ENCODE measurements at regions not wholly inside any gene's neighbourhood (a gene's known extent, or its start where the extent isn't known, plus 50 kb on each side); places are given as distances from the start of the nearest gene placed in this dataset.

DNA sequence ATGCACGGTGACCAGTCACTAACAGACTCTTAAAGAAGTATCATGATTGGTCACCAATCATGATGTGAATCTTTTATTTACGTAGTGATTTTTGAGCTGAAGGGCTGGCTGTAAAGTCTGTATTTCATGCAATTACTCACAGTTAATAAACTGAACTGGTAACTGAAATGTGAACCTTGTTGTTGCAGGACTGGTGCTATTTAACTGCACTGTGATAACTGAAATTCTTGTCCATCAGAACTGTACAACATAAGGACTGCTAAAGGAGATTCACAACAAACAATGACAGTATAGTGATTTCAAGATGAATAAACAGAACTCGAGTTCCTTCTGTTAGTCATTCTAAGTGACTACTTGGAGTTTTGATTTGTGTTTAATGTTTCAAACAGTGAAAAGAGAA is 316.6 kb downstream of the TPBG start:
- H3K36me3 ChIP-seq (ENCODE audit: control insufficient read depth, insufficient read depth, low read length) = no peaks in the 10 kb centered on the region
- H3K79me2 ChIP-seq (ENCODE audit: control insufficient read depth, insufficient read depth, low read length) = no peaks in the 10 kb centered on the region
- no peak for DNase-seq (ENCODE audit: low read depth in 2 of 2)
- H3K27me3 ChIP-seq (ENCODE audit: control insufficient read depth, insufficient read depth, low read length) = no peaks in the 10 kb centered on the region
- no peaks in the 10 kb centered on the region for H3K9me3 ChIP-seq (ENCODE audit: control insufficient read depth, insufficient read depth, low read depth, low read length)
- no peak overlapping the region for H2AFZ ChIP-seq (ENCODE audit: low read length)
- TF ChIP-seq, protein P1, sequence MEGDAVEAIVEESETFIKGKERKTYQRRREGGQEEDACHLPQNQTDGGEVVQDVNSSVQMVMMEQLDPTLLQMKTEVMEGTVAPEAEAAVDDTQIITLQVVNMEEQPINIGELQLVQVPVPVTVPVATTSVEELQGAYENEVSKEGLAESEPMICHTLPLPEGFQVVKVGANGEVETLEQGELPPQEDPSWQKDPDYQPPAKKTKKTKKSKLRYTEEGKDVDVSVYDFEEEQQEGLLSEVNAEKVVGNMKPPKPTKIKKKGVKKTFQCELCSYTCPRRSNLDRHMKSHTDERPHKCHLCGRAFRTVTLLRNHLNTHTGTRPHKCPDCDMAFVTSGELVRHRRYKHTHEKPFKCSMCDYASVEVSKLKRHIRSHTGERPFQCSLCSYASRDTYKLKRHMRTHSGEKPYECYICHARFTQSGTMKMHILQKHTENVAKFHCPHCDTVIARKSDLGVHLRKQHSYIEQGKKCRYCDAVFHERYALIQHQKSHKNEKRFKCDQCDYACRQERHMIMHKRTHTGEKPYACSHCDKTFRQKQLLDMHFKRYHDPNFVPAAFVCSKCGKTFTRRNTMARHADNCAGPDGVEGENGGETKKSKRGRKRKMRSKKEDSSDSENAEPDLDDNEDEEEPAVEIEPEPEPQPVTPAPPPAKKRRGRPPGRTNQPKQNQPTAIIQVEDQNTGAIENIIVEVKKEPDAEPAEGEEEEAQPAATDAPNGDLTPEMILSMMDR (conservative IDR thresholded peaks at IDR 0.05 in 1 of 2, IDR thresholded peaks at IDR 0.05 in 1 of 2; ENCODE audit: low read depth in 1 of 2, low read length in 2 of 2) = no peak
- TF ChIP-seq EZH2 (IDR thresholded peaks at IDR 0.05; ENCODE audit: low read length, missing control alignments) = no peak
- H3K4me2 ChIP-seq (ENCODE audit: extremely low read depth, insufficient read depth, low read length) = no peak overlapping the region
- H3K4me3 ChIP-seq (replicated peaks in 1 of 4; ENCODE audit: control extremely low read depth in 1 of 4, insufficient read depth in 1 of 4, low read depth in 3 of 4, low read length in 4 of 4) = no peak overlapping the region
- no peak overlapping the region for H3K9ac ChIP-seq (ENCODE audit: insufficient read depth, low read length)
- no peaks in the 10 kb centered on the region for H4K20me1 ChIP-seq (ENCODE audit: control insufficient read depth, extremely low read depth, insufficient read depth, low read length)
- H3K27ac ChIP-seq (ENCODE audit: insufficient read depth, low read length) = no peak overlapping the region
- no peaks in the 10 kb centered on the region for H3K4me1 ChIP-seq (ENCODE audit: control insufficient read depth, extremely low read depth, insufficient read depth, low read length)

GRCh38 chr6:82681119-82681714 is 317.6 kb downstream of the TPBG start:
- peak in 1 of 2 donors; percentile 5 for DNase-seq (ENCODE audit: low read depth in 2 of 2)
- no peak overlapping the region for H3K27ac ChIP-seq (ENCODE audit: insufficient read depth, low read length)

DNA sequence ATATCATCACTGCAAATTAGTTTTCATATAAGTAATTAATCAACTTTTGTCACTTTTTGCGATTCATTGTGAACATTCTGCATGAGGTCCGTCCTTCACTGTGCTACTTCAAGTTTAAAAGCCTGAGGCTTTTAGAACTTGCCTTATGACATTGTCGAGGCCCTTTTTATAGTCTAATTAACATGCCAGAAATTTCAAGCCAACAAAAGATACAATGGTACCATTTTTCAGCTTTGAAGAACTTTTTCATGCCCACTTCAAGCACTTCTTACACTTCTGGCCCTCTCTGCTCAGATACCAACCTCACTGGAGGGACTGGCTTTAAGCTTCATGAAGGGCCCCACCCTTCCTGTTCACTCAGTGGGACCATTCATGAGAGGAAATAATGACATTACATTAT is 323.1 kb downstream of the TPBG start:
- Histone ChIP-seq H3K27me3 (ENCODE audit: control insufficient read depth, insufficient read depth, low read length) (peaks cover 2% of the 10 kb centered on the region), H3K27ac (ENCODE audit: insufficient read depth, low read length) (no peak overlapping the region), H3K4me3 (replicated peaks in 1 of 4; ENCODE audit: control extremely low read depth in 1 of 4, insufficient read depth in 1 of 4, low read depth in 3 of 4, low read length in 4 of 4) (no peak overlapping the region), H3K79me2 (ENCODE audit: control insufficient read depth, insufficient read depth, low read length) (no peaks in the 10 kb centered on the region), H3K4me2 (ENCODE audit: extremely low read depth, insufficient read depth, low read length) (no peak overlapping the region), H3K36me3 (ENCODE audit: control insufficient read depth, insufficient read depth, low read length) (no peaks in the 10 kb centered on the region), H3K4me1 (ENCODE audit: control insufficient read depth, extremely low read depth, insufficient read depth, low read length) (no peaks in the 10 kb centered on the region), H3K9ac (ENCODE audit: insufficient read depth, low read length) (no peak overlapping the region), H2AFZ (ENCODE audit: low read length) (no peak overlapping the region), H4K20me1 (ENCODE audit: control insufficient read depth, extremely low read depth, insufficient read depth, low read length) (no peaks in the 10 kb centered on the region), H3K9me3 (ENCODE audit: control insufficient read depth, insufficient read depth, low read depth, low read length) (no peaks in the 10 kb centered on the region)
- no peak for TF ChIP-seq EZH2 (IDR thresholded peaks at IDR 0.05; ENCODE audit: low read length, missing control alignments)
- TF ChIP-seq, protein P1 (conservative IDR thresholded peaks at IDR 0.05 in 1 of 2, IDR thresholded peaks at IDR 0.05 in 1 of 2; ENCODE audit: low read depth in 1 of 2, low read length in 2 of 2) = no peak
- no peak for DNase-seq (ENCODE audit: low read depth in 2 of 2)

More at GRCh38 chr6:82681119-82681714, 317.6 kb downstream of the TPBG start:
- H3K4me2 ChIP-seq (ENCODE audit: extremely low read depth, insufficient read depth, low read length) = no peak overlapping the region
- H3K36me3 ChIP-seq (ENCODE audit: control insufficient read depth, insufficient read depth, low read length) = no peaks in the 10 kb centered on the region
- no peaks in the 10 kb centered on the region for H4K20me1 ChIP-seq (ENCODE audit: control insufficient read depth, extremely low read depth, insufficient read depth, low read length)
- H3K9ac ChIP-seq (ENCODE audit: insufficient read depth, low read length) = no peak overlapping the region
- H3K79me2 ChIP-seq (ENCODE audit: control insufficient read depth, insufficient read depth, low read length) = no peaks in the 10 kb centered on the region
- no peak for TF ChIP-seq EZH2 (IDR thresholded peaks at IDR 0.05; ENCODE audit: low read length, missing control alignments)
- TF ChIP-seq, protein P1 (conservative IDR thresholded peaks at IDR 0.05 in 1 of 2, IDR thresholded peaks at IDR 0.05 in 1 of 2; ENCODE audit: low read depth in 1 of 2, low read length in 2 of 2) = no peak
- no peaks in the 10 kb centered on the region for H3K4me1 ChIP-seq (ENCODE audit: control insufficient read depth, extremely low read depth, insufficient read depth, low read length)
- H3K27me3 ChIP-seq (ENCODE audit: control insufficient read depth, insufficient read depth, low read length) = no peaks in the 10 kb centered on the region
- H3K9me3 ChIP-seq (ENCODE audit: control insufficient read depth, insufficient read depth, low read depth, low read length) = no peaks in the 10 kb centered on the region
- H3K4me3 ChIP-seq (replicated peaks in 1 of 4; ENCODE audit: control extremely low read depth in 1 of 4, insufficient read depth in 1 of 4, low read depth in 3 of 4, low read length in 4 of 4) = no peak overlapping the region
- H2AFZ ChIP-seq (ENCODE audit: low read length) = no peak overlapping the region

All from fibroblast of lung (primary cell).